Activated CD8-positive, alpha-beta T cell treated with anti-CD3 and anti-CD28 coated beads for 36 hours (primary cell): ENCODE measurements at regions not wholly inside any gene's neighbourhood (a gene's known extent, or its start where the extent isn't known, plus 50 kb on each side); places are given as distances from the start of the nearest gene placed in this dataset.

Source experiments
- ATAC-seq: fragments of 200-7000 bp; cut with Tn5 transposase; one replicate; pipeline ENCODE4 v1.10.0; 2021; ENCODE audit warnings: mild to moderate bottlenecking, moderate library complexity
- CTCF ChIA-PET: fragments of 350-600 bp; sonication (Branson Sonifier 250); formaldehyde crosslinking; loops from one replicate; lab custom pipeline; 2021; ENCODE audit warnings: antibody characterized with exemption; lab: Charles Lee
- POLR2A ChIA-PET: fragments of 350-600 bp; sonication (Branson Sonifier 250); formaldehyde crosslinking; loops from one replicate; lab custom pipeline; 2021; ENCODE audit warnings: antibody characterized with exemption; lab: Charles Lee
- DNase-seq: peaks from one replicate; pipeline ENCODE4 v3.0.0-alpha.2; 2020
- H3K27ac Mint-ChIP-seq: one replicate; pipeline ENCODE4 v1.8.0; 2021; ENCODE audit warnings: mild to moderate bottlenecking, mixed read lengths
- H3K27me3 Mint-ChIP-seq: one replicate; pipeline ENCODE4 v1.8.0; 2021; ENCODE audit warnings: mixed read lengths
- H3K36me3 Mint-ChIP-seq: one replicate; pipeline ENCODE4 v1.8.0; 2021; ENCODE audit warnings: low read depth, mixed read lengths
- H3K4me1 Mint-ChIP-seq: one replicate; pipeline ENCODE4 v1.8.0; 2021; ENCODE audit warnings: low read depth, mixed read lengths
- H3K4me3 Mint-ChIP-seq: one replicate; pipeline ENCODE4 v1.8.0; 2021; ENCODE audit warnings: mild to moderate bottlenecking, moderate library complexity, mixed read lengths
- H3K9me3 Mint-ChIP-seq: one replicate; pipeline ENCODE4 v1.8.0; 2021; ENCODE audit warnings: mixed read lengths
- CTCF ChIP-seq: fragments of 200-600 bp; IDR thresholded peaks from one replicate; pipeline ENCODE4 v1.8.0; 2022; ENCODE audit warnings: antibody characterized with exemption, mild to moderate bottlenecking
- intact Hi-C: fragments of 100-400 bp; cut with micrococcal nuclease; formaldehyde crosslinking; loops from one replicate; pipeline ENCODE4 v1.10.0; 2022

DNA sequence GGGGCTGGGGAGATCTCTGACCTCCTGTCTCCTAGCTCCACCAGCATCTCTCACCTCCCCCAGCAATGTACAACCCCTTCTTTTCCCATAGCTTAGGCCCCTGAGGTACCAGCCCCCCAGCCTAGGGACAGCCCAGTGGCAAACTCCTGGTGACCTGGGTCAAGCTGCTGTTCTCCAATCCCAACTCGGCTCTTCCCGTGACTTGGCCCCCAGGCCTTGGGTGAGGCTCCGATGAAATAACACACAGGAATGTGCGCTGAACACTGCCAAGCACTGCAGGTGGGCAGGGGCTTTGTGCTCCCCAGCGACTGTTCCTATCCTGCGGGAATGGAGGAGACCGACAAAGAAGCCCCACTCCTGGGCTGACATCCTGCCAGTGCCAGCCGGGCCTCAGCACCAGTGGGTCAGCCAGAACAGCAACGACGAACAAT is 63.7 kb upstream of the AMZ2 start:
- ChIA-PET POLR2A (interaction anchor here (1.0 to 7.0 kb wide), 3 partner anchors 14 to 20 kb away, joined by 3 to 77 read pairs (median 4); no protein-coding TSS in a partner anchor), CTCF (interaction anchor here (0.8 to 10.4 kb wide), 8 partner anchors 11 to 276 kb away, joined by 3 to 73 read pairs (median 6); no protein-coding TSS in a partner anchor)
- H3K4me1 Mint-ChIP-seq = peaks cover 59% of the 10 kb centered on the region
- H3K27me3 Mint-ChIP-seq = no peaks in the 10 kb centered on the region
- H3K36me3 Mint-ChIP-seq = peaks cover 2% of the 10 kb centered on the region
- DNase-seq (no peak), ATAC-seq (no peak)
- intact Hi-C loops = loop anchor here (5.0 kb wide), 1 partner anchor 63 kb away; the partner anchor contains the start of gene AMZ2
- peak overlapping the region; percentile 83 for H3K27ac Mint-ChIP-seq
- peaks cover 2% of the 10 kb centered on the region for H3K9me3 Mint-ChIP-seq
- no peak for TF ChIP-seq CTCF
- H3K4me3 Mint-ChIP-seq = peak overlapping the region; percentile 53

DNA sequence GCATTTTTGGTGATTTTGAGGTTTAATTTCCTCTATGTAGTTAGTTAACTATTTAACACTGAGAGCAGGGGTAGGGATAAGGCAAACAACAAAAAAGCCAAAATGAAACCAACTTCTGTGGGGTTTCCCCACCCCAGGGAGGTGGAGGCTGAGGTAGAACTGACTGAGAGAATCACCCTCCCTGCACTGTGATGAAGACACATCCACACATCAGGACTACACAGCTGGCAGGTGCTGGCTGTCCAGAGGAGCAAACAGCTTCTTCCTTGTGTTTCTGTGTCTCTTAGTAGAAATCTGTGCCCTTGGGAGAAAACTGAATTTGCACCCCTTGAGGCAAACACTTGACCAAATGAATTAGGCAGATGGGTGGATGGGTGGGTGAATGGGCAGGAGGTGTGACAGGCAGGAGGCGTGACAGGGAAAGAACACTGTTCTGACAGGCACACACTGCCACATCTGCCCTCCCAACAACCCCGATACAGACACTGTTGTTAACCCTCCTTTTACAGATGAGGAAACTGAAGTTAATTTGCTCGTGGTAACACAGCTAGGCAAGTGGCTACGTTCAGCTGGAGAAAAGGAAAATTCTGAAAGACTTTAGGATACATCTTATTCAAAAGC is 62.9 kb upstream of the AMZ2 start:
- Mint-ChIP-seq H3K27ac (peak overlapping the region; percentile 83), H3K27me3 (no peaks in the 10 kb centered on the region), H3K4me1 (peaks cover 61% of the 10 kb centered on the region), H3K9me3 (peaks cover 2% of the 10 kb centered on the region), H3K4me3 (peak overlapping the region; percentile 53), H3K36me3 (peaks cover 2% of the 10 kb centered on the region)
- no peak for TF ChIP-seq CTCF
- ChIA-PET POLR2A (interaction anchor here (1.1 to 7.0 kb wide), 2 partner anchors 13 to 20 kb away, joined by 4 to 77 read pairs; no protein-coding TSS in a partner anchor), CTCF (interaction anchor here (1.0 to 10.4 kb wide), 6 partner anchors 9 to 21 kb away, joined by 3 to 73 read pairs (median 8); no protein-coding TSS in a partner anchor)
- DNase-seq (peak; percentile 79), ATAC-seq (peak; percentile 81)
- intact Hi-C loops = loop anchor here (5.0 kb wide), 1 partner anchor 62 kb away; the partner anchor contains the start of gene AMZ2

DNA sequence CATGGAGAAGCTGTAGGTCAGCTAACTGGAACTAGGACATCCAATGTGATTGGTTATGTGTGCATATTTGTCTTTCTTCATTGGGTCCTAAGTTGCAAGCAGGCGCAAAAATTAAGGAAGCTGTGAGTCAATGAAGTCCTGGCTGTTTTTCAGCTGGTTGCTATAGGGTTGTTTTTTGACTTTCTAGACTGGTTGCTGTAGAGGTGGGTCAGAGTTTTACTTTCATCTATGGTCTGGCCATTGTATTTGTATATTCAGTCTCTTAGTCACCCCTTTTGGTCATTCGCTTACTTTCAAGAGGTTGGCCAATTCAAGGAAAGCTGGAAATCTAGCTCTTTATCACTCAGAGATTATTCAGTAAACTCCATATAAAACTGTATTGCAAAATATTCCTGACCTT is 62.0 kb upstream of the AMZ2 start:
- POLR2A ChIA-PET = interaction anchor here (0.7 to 7.0 kb wide), 3 partner anchors 12 to 105 kb away, joined by 3 to 77 read pairs (median 3); partner anchors contain the start of genes AMZ2 and SLC16A6
- no peak for ATAC-seq
- intact Hi-C loops = no loop called here
- no peak for TF ChIP-seq CTCF
- DNase-seq = no peak
- CTCF ChIA-PET = interaction anchor here (0.7 to 10.4 kb wide), 10 partner anchors 10 to 152 kb away, joined by 3 to 73 read pairs (median 3); no protein-coding TSS in a partner anchor
- peak overlapping the region; percentile 34 for H3K27ac Mint-ChIP-seq
- H3K36me3 Mint-ChIP-seq = no peaks in the 10 kb centered on the region
- no peaks in the 10 kb centered on the region for H3K27me3 Mint-ChIP-seq
- no peaks in the 10 kb centered on the region for H3K9me3 Mint-ChIP-seq
- no peak overlapping the region for H3K4me3 Mint-ChIP-seq
- peaks cover 57% of the 10 kb centered on the region for H3K4me1 Mint-ChIP-seq

- DNase-seq = no peak
- ATAC-seq = no peak
- Mint-ChIP-seq H3K4me3 (no peak overlapping the region), H3K36me3 (no peaks in the 10 kb centered on the region), H3K27ac (no peak overlapping the region), H3K9me3 (no peaks in the 10 kb centered on the region), H3K27me3 (peaks cover 4% of the 10 kb centered on the region), H3K4me1 (peaks cover 20% of the 10 kb centered on the region)
- ChIA-PET POLR2A (interaction anchor here (1.0 kb wide), 1 partner anchor 78 kb away, joined by 3 read pairs; no protein-coding TSS in a partner anchor), CTCF (interaction anchor here (2.1 to 10.4 kb wide), 2 partner anchors 10 to 18 kb away, joined by 7 to 60 read pairs; no protein-coding TSS in a partner anchor)
- no peak for TF ChIP-seq CTCF
- intact Hi-C loops = no loop called here
Measured at GRCh38 chr17:68190495-68190894, 57.3 kb upstream of the AMZ2 start.
